T-cell (primary cell): ENCODE measurements at regions not wholly inside any gene's neighbourhood (a gene's known extent, or its start where the extent isn't known, plus 50 kb on each side); places are given as distances from the start of the nearest gene placed in this dataset.

ENCODE experiments used
- ATAC-seq, 4 experiments: fragments of 200-7000 bp in 3 of 4; fragments of 150-1000 bp in 1 of 4; cut with Tn5 transposase; replicated peaks in 1 of 4; 1 replicate in 3 of 4; 2 replicates in 1 of 4; pipeline ENCODE4 v1.10.0; 2021; ENCODE audit warnings: moderate library complexity in 3 of 4, mild to moderate bottlenecking in 2 of 4, moderate number of reproducible peaks in 1 of 4
- CTCF ChIA-PET, 2 donors: fragments of 300-600 bp; sonication (Branson Sonifier 250); formaldehyde crosslinking; loops; one replicate each; lab custom pipeline; 2022; ENCODE audit warnings: antibody characterized with exemption in 2 of 2; lab: Charles Lee
- POLR2A ChIA-PET, 2 donors: fragments of 300-600 bp; sonication (Branson Sonifier 250); formaldehyde crosslinking; loops; one replicate each; lab custom pipeline; 2022; ENCODE audit warnings: antibody characterized with exemption in 2 of 2; lab: Charles Lee
- DNase-seq, 35 experiments: peaks; one replicate each; pipeline versions ENCODE4 v3.0.0 to v3.0.0-alpha.2; 2013 to 2023
- H3K27ac ChIP-seq: one replicate; pipeline ENCODE4 v1.5.1; 2013; ENCODE audit warnings: low read length
- H3K27me3 ChIP-seq, 2 experiments: replicated peaks in 1 of 2; 1 replicate in 1 of 2; 2 replicates in 1 of 2; pipeline versions ENCODE4 v1.6.1 to v1.7.0; 2013; ENCODE audit warnings: low read length in 1 of 2, mixed read lengths in 1 of 2; ENCODE audit not compliant: control insufficient read depth in 2 of 2, insufficient read depth in 2 of 2; ENCODE audit errors: extremely low read depth in 1 of 2
- H3K36me3 ChIP-seq, 2 donors: 1 replicate in 1 of 2; 2 replicates in 1 of 2; pipeline versions ENCODE4 v1.6.1 to v1.7.0; 2013; ENCODE audit warnings: low read length in 1 of 2; ENCODE audit not compliant: control insufficient read depth in 2 of 2, insufficient read depth in 1 of 2; ENCODE audit errors: extremely low read depth in 1 of 2
- H3K4me1 ChIP-seq, 2 experiments: 1 replicate in 1 of 2; 2 replicates in 1 of 2; pipeline versions ENCODE4 v1.6.1 to v1.7.0; 2013; ENCODE audit warnings: low read length in 2 of 2, mixed read lengths in 1 of 2; ENCODE audit not compliant: insufficient read depth in 2 of 2, control insufficient read depth in 1 of 2; ENCODE audit errors: extremely low read depth in 1 of 2
- H3K4me3 ChIP-seq, 2 donors: 1 replicate in 1 of 2; 2 replicates in 1 of 2; pipeline versions ENCODE4 v1.5.1 to v1.7.0; 2013; ENCODE audit warnings: mild to moderate bottlenecking in 2 of 2, low read length in 1 of 2, moderate library complexity in 1 of 2; ENCODE audit not compliant: control insufficient read depth in 1 of 2; ENCODE audit errors: extremely low read depth in 1 of 2
- H3K9me3 ChIP-seq: 2 replicates; pipeline ENCODE4 v1.7.0; 2013
- H3K27ac Mint-ChIP-seq, 2 donors: one replicate each; pipeline ENCODE4 v1.8.0; 2020 to 2021; ENCODE audit warnings: mild to moderate bottlenecking in 2 of 2, mixed read lengths in 2 of 2
- H3K27me3 Mint-ChIP-seq, 2 donors: one replicate each; pipeline ENCODE4 v1.8.0; 2021 to 2022; ENCODE audit warnings: mixed read lengths in 2 of 2
- H3K36me3 Mint-ChIP-seq: one replicate; pipeline ENCODE4 v1.8.0; 2021; ENCODE audit warnings: mixed read lengths
- H3K4me1 Mint-ChIP-seq, 3 donors: one replicate each; pipeline ENCODE4 v1.8.0; 2020 to 2022; ENCODE audit warnings: mixed read lengths in 3 of 3, mild to moderate bottlenecking in 1 of 3
- H3K4me3 Mint-ChIP-seq, 3 donors: one replicate each; pipeline ENCODE4 v1.8.0; 2020 to 2022; ENCODE audit warnings: mild to moderate bottlenecking in 3 of 3, mixed read lengths in 3 of 3, moderate library complexity in 3 of 3
- H3K9me3 Mint-ChIP-seq, 3 donors: one replicate each; pipeline ENCODE4 v1.8.0; 2020 to 2022; ENCODE audit warnings: mixed read lengths in 3 of 3
- WGBS: methylation state at CpG from one replicate; pipeline ENCODE4 v1.1.5; 2013; ENCODE audit warnings: missing lambda C conversion rate; ENCODE audit not compliant: insufficient coverage; 5-methylcytosine and 5-hydroxymethylcytosine counted together

- Mint-ChIP-seq H3K27me3 (peaks cover 12 to 19% of the 10 kb centered on the region in 2 donors), H3K4me1 (peaks cover 17 to 25% (median 22%) of the 10 kb centered on the region in 3 donors), H3K36me3 (no peaks in the 10 kb centered on the region), H3K27ac (peak overlapping the region; percentile 11 to 45), H3K4me3 (peak overlapping the region in 2 of 3 donors; percentile 45 to 65), H3K9me3 (no peaks in the 10 kb centered on the region)
- ChIA-PET CTCF (no interaction called here), POLR2A (no interaction called here)
- peaks cover 0 to 10% of the 10 kb centered on the region in 2 experiments for H3K4me1 ChIP-seq
- no peaks in the 10 kb centered on the region for H3K9me3 ChIP-seq
- peaks cover 0 to 12% of the 10 kb centered on the region in 2 experiments for H3K27me3 ChIP-seq
- H3K27ac ChIP-seq: no peak overlapping the region
- H3K4me3 ChIP-seq: no peak overlapping the region
- peak in 28 of 35 experiments; percentile 4 to 59 (median 23) for DNase-seq
- no peaks in the 10 kb centered on the region for H3K36me3 ChIP-seq
- ATAC-seq: peak; percentile 51 to 84 (median 72)
- WGBS: 13% methylated on average over 6 of the region's 8 CpGs
Measured at GRCh38 chr2:173451118-173451517, 96.4 kb downstream of the CDCA7 start.

GRCh38 chr2:173451941-173452340 is 97.3 kb downstream of the CDCA7 start:
- ATAC-seq (no peak), DNase-seq (no peak)
- Histone ChIP-seq H3K4me1 (peaks cover 0 to 10% of the 10 kb centered on the region in 2 experiments), H3K27me3 (peaks cover 0 to 12% of the 10 kb centered on the region in 2 experiments), H3K9me3 (no peaks in the 10 kb centered on the region), H3K27ac (no peak overlapping the region), H3K36me3 (no peaks in the 10 kb centered on the region), H3K4me3 (no peak overlapping the region)
- H3K27me3 Mint-ChIP-seq: peaks cover 17 to 24% of the 10 kb centered on the region in 2 donors
- H3K36me3 Mint-ChIP-seq: no peaks in the 10 kb centered on the region
- ChIA-PET POLR2A (no interaction called here), CTCF (no interaction called here)
- no peaks in the 10 kb centered on the region for H3K9me3 Mint-ChIP-seq
- WGBS: 90% methylated on average over 1 of the region's 4 CpGs
- H3K4me1 Mint-ChIP-seq: peaks cover 17 to 25% (median 22%) of the 10 kb centered on the region in 3 donors
- H3K27ac Mint-ChIP-seq: no peak overlapping the region
- H3K4me3 Mint-ChIP-seq: peak overlapping the region in 1 of 3 donors; percentile 65

- CTCF ChIA-PET: interaction anchor here in 1 of 2 donors (0.6 kb wide), 1 partner anchor 961 kb away, joined by 7 read pairs; no protein-coding TSS in a partner anchor
- no peak overlapping the region for H3K27ac Mint-ChIP-seq
Measured at GRCh38 chr2:173452416-173452815, 97.7 kb downstream of the CDCA7 start.

GRCh38 chr2:173456960-173457359 is 102.3 kb downstream of the CDCA7 start:
- H3K9me3 Mint-ChIP-seq: no peaks in the 10 kb centered on the region

More at GRCh38 chr2:173452416-173452815, 97.7 kb downstream of the CDCA7 start:
- Mint-ChIP-seq H3K36me3 (no peaks in the 10 kb centered on the region), H3K9me3 (no peaks in the 10 kb centered on the region), H3K4me1 (peaks cover 17 to 25% (median 22%) of the 10 kb centered on the region in 3 donors), H3K4me3 (no peak overlapping the region), H3K27me3 (peaks cover 22 to 28% of the 10 kb centered on the region in 2 donors)
- no peaks in the 10 kb centered on the region for H3K36me3 ChIP-seq
- POLR2A ChIA-PET: no interaction called here
- H3K9me3 ChIP-seq: no peaks in the 10 kb centered on the region
- H3K4me1 ChIP-seq: peaks cover 0 to 10% of the 10 kb centered on the region in 2 experiments
- WGBS: 94% methylated on average over 7 of the region's 8 CpGs
- H3K4me3 ChIP-seq: no peak overlapping the region
- no peak overlapping the region for H3K27ac ChIP-seq
- DNase-seq: no peak
- ATAC-seq: no peak
- peaks cover 0 to 15% of the 10 kb centered on the region in 2 experiments for H3K27me3 ChIP-seq

GRCh38 chr2:173457366-173457765 is 102.7 kb downstream of the CDCA7 start:
- no peak overlapping the region for H3K27ac Mint-ChIP-seq
- H3K4me3 Mint-ChIP-seq: no peak overlapping the region
- peaks cover 30 to 41% of the 10 kb centered on the region in 2 donors for H3K27me3 Mint-ChIP-seq
- no peak overlapping the region for H3K4me3 ChIP-seq
- H3K4me1 ChIP-seq: no peaks in the 10 kb centered on the region
- H3K9me3 Mint-ChIP-seq: no peaks in the 10 kb centered on the region
- no peaks in the 10 kb centered on the region for H3K36me3 ChIP-seq
- 81% methylated on average over 4 of the region's 7 CpGs for WGBS
- ATAC-seq (no peak), DNase-seq (no peak)
- peaks cover 0 to 23% of the 10 kb centered on the region in 2 experiments for H3K27me3 ChIP-seq
- ChIA-PET POLR2A (no interaction called here), CTCF (no interaction called here)
- H3K36me3 Mint-ChIP-seq: no peaks in the 10 kb centered on the region
- H3K4me1 Mint-ChIP-seq: no peaks in the 10 kb centered on the region
- H3K9me3 ChIP-seq: no peaks in the 10 kb centered on the region
- H3K27ac ChIP-seq: no peak overlapping the region

More at GRCh38 chr2:173456960-173457359, 102.3 kb downstream of the CDCA7 start:
- ChIA-PET POLR2A (no interaction called here), CTCF (no interaction called here)
- Histone ChIP-seq H3K9me3 (no peaks in the 10 kb centered on the region), H3K4me1 (no peaks in the 10 kb centered on the region), H3K27ac (no peak overlapping the region), H3K36me3 (no peaks in the 10 kb centered on the region), H3K4me3 (no peak overlapping the region), H3K27me3 (peaks cover 0 to 23% of the 10 kb centered on the region in 2 experiments)
- no peak overlapping the region for H3K4me3 Mint-ChIP-seq
- WGBS: 98% methylated on average over 9 of the region's 10 CpGs
- DNase-seq: no peak
- peaks cover 30 to 37% of the 10 kb centered on the region in 2 donors for H3K27me3 Mint-ChIP-seq
- no peak for ATAC-seq
- peaks cover 0 to 1% (median under 1%) of the 10 kb centered on the region in 3 donors for H3K4me1 Mint-ChIP-seq
- no peaks in the 10 kb centered on the region for H3K36me3 Mint-ChIP-seq
- no peak overlapping the region for H3K27ac Mint-ChIP-seq

GRCh38 chr2:173458991-173459780 is 104.5 kb downstream of the CDCA7 start:
- Histone ChIP-seq H3K27me3 (peaks cover 0 to 26% of the 10 kb centered on the region in 2 experiments), H3K4me3 (no peak overlapping the region), H3K27ac (no peak overlapping the region), H3K4me1 (no peaks in the 10 kb centered on the region), H3K36me3 (no peaks in the 10 kb centered on the region), H3K9me3 (no peaks in the 10 kb centered on the region)
- no peak overlapping the region for H3K27ac Mint-ChIP-seq
- POLR2A ChIA-PET: no interaction called here
- no peaks in the 10 kb centered on the region for H3K9me3 Mint-ChIP-seq
- no peak for DNase-seq
- no peak for ATAC-seq
- H3K4me1 Mint-ChIP-seq: no peaks in the 10 kb centered on the region
- no peaks in the 10 kb centered on the region for H3K36me3 Mint-ChIP-seq
- CTCF ChIA-PET: no interaction called here
- H3K4me3 Mint-ChIP-seq: no peak overlapping the region
- peaks cover 24 to 50% of the 10 kb centered on the region in 2 donors for H3K27me3 Mint-ChIP-seq
- 85% methylated on average over 4 of the region's 8 CpGs for WGBS
